Endothelial cell of umbilical vein (primary cell): ENCODE measurements at regions not wholly inside any gene's neighbourhood (a gene's known extent, or its start where the extent isn't known, plus 50 kb on each side); places are given as distances from the start of the nearest gene placed in this dataset.
"Not testable (repeated sequence)": the region's sequence is repeated elsewhere in the genome, so short reads cannot be mapped to it uniquely, and the experiment has no call there.

ENCODE experiments used
- BruUV-seq: library from RNA; stranded (reverse); fragments of 400-500 nt; replicated peaks from 2 replicates; lab custom pipeline; 2021; lab: Mats Ljungman, UMichigan
- CTCF ChIA-PET: fragments of 300-600, 350-600 bp; sonication (Branson Sonifier 250); formaldehyde crosslinking; loops from one replicate; lab custom pipeline; 2021; ENCODE audit warnings: antibody characterized with exemption, inconsistent platforms; lab: Charles Lee
- POLR2A ChIA-PET: fragments of 300-600, 350-600 bp; sonication (Branson Sonifier 250); formaldehyde crosslinking; loops from one replicate; lab custom pipeline; 2021; ENCODE audit warnings: antibody characterized with exemption, inconsistent platforms; lab: Charles Lee
- DNase-seq: peaks from one replicate; pipeline ENCODE4 v3.0.0-alpha.2; 2011; ENCODE audit warnings: low read depth, low spot score
- FAIRE-seq: peaks from 2 replicates; lab custom pipeline; 2011; peaks lifted over from hg19 to GRCh38; lab: Jason Lieb, UNC
- H2AFZ ChIP-seq: 2 replicates; pipeline ENCODE4 v1.6.0; 2012; ENCODE audit warnings: low read depth, low read length, control low read depth, inconsistent platforms
- H3K27ac ChIP-seq: 2 replicates; pipeline ENCODE4 v1.5.1; 2011; ENCODE audit warnings: low read depth, mild to moderate bottlenecking, control low read depth, low read length, moderate library complexity; ENCODE audit not compliant: insufficient read depth
- H3K27me3 ChIP-seq, 2 experiments: 2 replicates each; pipeline versions ENCODE4 v1.6.0 to v1.6.1; 2011; ENCODE audit warnings: low read length in 2 of 2, mixed read lengths in 1 of 2; ENCODE audit not compliant: control insufficient read depth in 2 of 2, insufficient read depth in 2 of 2
- H3K36me3 ChIP-seq, 2 experiments: 2 replicates in 1 of 2; 3 replicates in 1 of 2; pipeline ENCODE4 v1.5.1; 2011; ENCODE audit warnings: low read length in 2 of 2, mild to moderate bottlenecking in 1 of 2, moderate library complexity in 1 of 2; ENCODE audit not compliant: control insufficient read depth in 2 of 2, insufficient read depth in 2 of 2; ENCODE audit errors: extremely low read depth in 1 of 2
- H3K4me1 ChIP-seq: 3 replicates; pipeline ENCODE4 v1.5.1; 2011; ENCODE audit warnings: mild to moderate bottlenecking, low read length; ENCODE audit not compliant: control insufficient read depth, insufficient read depth; ENCODE audit errors: extremely low read depth
- H3K4me2 ChIP-seq: 2 replicates; pipeline ENCODE4 v1.6.1; 2011; ENCODE audit warnings: low read length, control low read depth, mixed read lengths; ENCODE audit not compliant: insufficient read depth
- H3K4me3 ChIP-seq, 3 experiments: fragments of 200-600 bp in 1 of 3; sonication (generic), shearing (Covaris generic) in 1 of 3; replicated peaks in 1 of 3; 2 replicates each; pipeline ENCODE4 v1.5.1; 2011 to 2016; ENCODE audit warnings: control low read depth in 3 of 3, low read length in 3 of 3, mild to moderate bottlenecking in 2 of 3, inconsistent platforms in 1 of 3, low read depth in 1 of 3, moderate library complexity in 1 of 3; ENCODE audit not compliant: insufficient read depth in 1 of 3
- H3K79me2 ChIP-seq: 2 replicates; pipeline ENCODE4 v1.6.0; 2012; ENCODE audit warnings: low read length, inconsistent platforms; ENCODE audit not compliant: control insufficient read depth, insufficient read depth
- H3K9ac ChIP-seq: replicated peaks from 2 replicates; pipeline ENCODE3; 2011; ENCODE audit warnings: low read length, control low read depth; ENCODE audit not compliant: insufficient read depth; ENCODE audit errors: extremely low read depth
- H3K9me1 ChIP-seq: replicated peaks from 3 replicates; pipeline ENCODE4 v1.6.0; 2011; ENCODE audit warnings: mild to moderate bottlenecking, low read length; ENCODE audit not compliant: control insufficient read depth, insufficient read depth; ENCODE audit errors: extremely low read depth
- H3K9me3 ChIP-seq: replicated peaks from 2 replicates; pipeline ENCODE4 v1.5.1; 2012; ENCODE audit warnings: low read length, inconsistent platforms; ENCODE audit not compliant: control insufficient read depth, insufficient read depth
- H4K20me1 ChIP-seq: replicated peaks from 2 replicates; pipeline ENCODE3; 2011; ENCODE audit warnings: mild to moderate bottlenecking, low read length; ENCODE audit not compliant: control insufficient read depth, insufficient read depth; ENCODE audit errors: extremely low read depth
- EZH2 ChIP-seq: IDR thresholded peaks from 2 replicates; pipeline ENCODE4 v1.6.1; 2012; ENCODE audit warnings: borderline replicate concordance, low read depth, mild to moderate bottlenecking, moderate library complexity, low read length, inconsistent platforms; ENCODE audit not compliant: severe bottlenecking
- FOS ChIP-seq: IDR thresholded peaks from 2 replicates; pipeline ENCODE4 v1.6.1; 2011; ENCODE audit warnings: mild to moderate bottlenecking, low read length, moderate library complexity, borderline replicate concordance; ENCODE audit not compliant: insufficient read depth
- GATA2 ChIP-seq: IDR thresholded peaks from 2 replicates; pipeline ENCODE4 v1.7.0; 2011; ENCODE audit warnings: low read depth, mild to moderate bottlenecking, moderate library complexity, mixed read lengths, low read length; ENCODE audit not compliant: insufficient read length, insufficient read depth
- JUN ChIP-seq: IDR thresholded peaks from 2 replicates; pipeline ENCODE4 v1.6.1; 2011; ENCODE audit warnings: borderline replicate concordance, low read depth; ENCODE audit not compliant: insufficient read length, insufficient read depth
- MYC ChIP-seq: IDR thresholded peaks from one replicate; pipeline ENCODE4 v1.6.1; 2011; ENCODE audit warnings: mild to moderate bottlenecking, low read depth, low read length
- POLR2A ChIP-seq: IDR thresholded peaks from 2 replicates; pipeline ENCODE4 v1.6.1; 2012; ENCODE audit warnings: low read depth, mild to moderate bottlenecking, control low read depth, low read length
- POLR2AphosphoS5 ChIP-seq: IDR thresholded peaks from 2 replicates; pipeline ENCODE4 v1.6.1; 2012; ENCODE audit warnings: low read depth, mild to moderate bottlenecking, control low read depth, low read length, moderate library complexity; ENCODE audit not compliant: insufficient read depth
- dilution Hi-C: fragments of 300-500 bp; cut with MboI; formaldehyde crosslinking; loops from one replicate; pipeline ENCODE4 v1.15.0; 2019; ENCODE audit warnings: low sequenced_read_pairs; ENCODE audit not compliant: extremely low pct_ligation_motif_present
- intact Hi-C: fragments of 100-400 bp; cut with micrococcal nuclease; formaldehyde crosslinking; loops from one replicate; pipeline ENCODE4 v1.10.0; 2022
- TF ChIP-seq, protein P1 (sequence below), 2 donors: IDR thresholded peaks; 1 replicate in 1 of 2; 2 replicates in 1 of 2; pipeline ENCODE4 v1.5.1; 2011; ENCODE audit warnings: low read length in 2 of 2, mild to moderate bottlenecking in 2 of 2, moderate library complexity in 2 of 2, control low read depth in 1 of 2, inconsistent platforms in 1 of 2, low read depth in 1 of 2; ENCODE audit not compliant: insufficient read depth in 1 of 2; ENCODE audit errors: extremely low read depth in 1 of 2
- TF ChIP-seq, protein P2 (sequence below): IDR thresholded peaks from 2 replicates; pipeline ENCODE4 v1.6.1; 2011; ENCODE audit not compliant: insufficient read depth, insufficient read length

DNA sequence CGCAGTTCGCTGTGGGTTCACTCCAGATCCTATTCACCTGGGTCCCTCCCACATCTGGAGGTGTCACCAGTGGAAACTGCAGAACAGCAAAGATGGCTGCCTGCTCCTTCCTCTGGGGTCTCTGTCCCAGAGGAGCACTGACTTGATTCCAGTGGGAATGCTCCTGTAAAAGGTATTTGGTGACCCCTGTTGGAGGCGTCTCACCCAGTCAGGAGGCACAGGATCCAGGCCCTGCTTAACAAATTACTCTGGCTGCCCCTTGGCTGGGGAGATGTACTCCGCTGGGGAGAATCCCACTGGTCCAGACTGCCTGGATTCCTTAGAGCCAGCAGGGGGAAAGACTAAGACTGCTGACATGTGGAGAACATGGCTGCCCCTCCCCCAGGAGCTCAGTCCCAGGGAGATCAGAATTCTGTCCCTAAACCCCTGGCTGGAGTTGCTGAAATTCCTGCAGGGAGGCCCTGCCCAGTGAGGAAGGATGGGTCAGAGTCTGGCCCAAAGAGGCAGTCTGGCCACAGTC is 483.0 kb downstream of the CBLN4 start:
- Histone ChIP-seq H3K27ac (no peak overlapping the region), H2AFZ (no peak overlapping the region), H3K4me1 (no peaks in the 10 kb centered on the region), H3K4me3 (no peak overlapping the region), H3K27me3 (no peaks in the 10 kb centered on the region), H3K79me2 (no peaks in the 10 kb centered on the region), H4K20me1 (no peaks in the 10 kb centered on the region), H3K36me3 (no peaks in the 10 kb centered on the region), H3K9ac (no peak overlapping the region), H3K9me1 (no peaks in the 10 kb centered on the region), H3K9me3 (no peaks in the 10 kb centered on the region), H3K4me2 (no peak overlapping the region)
- BruUV-seq, result no TSS peak
- intact Hi-C loops (no loop called here), dilution Hi-C loops (no loop called here)
- POLR2A ChIA-PET, result no interaction called here
- no peak for TF ChIP-seq JUN
- no peak for TF ChIP-seq EZH2
- TF ChIP-seq POLR2AphosphoS5, result no peak
- TF ChIP-seq GATA2, result no peak
- TF ChIP-seq POLR2A, result no peak
- no peak for TF ChIP-seq MYC
- TF ChIP-seq, protein P1, sequence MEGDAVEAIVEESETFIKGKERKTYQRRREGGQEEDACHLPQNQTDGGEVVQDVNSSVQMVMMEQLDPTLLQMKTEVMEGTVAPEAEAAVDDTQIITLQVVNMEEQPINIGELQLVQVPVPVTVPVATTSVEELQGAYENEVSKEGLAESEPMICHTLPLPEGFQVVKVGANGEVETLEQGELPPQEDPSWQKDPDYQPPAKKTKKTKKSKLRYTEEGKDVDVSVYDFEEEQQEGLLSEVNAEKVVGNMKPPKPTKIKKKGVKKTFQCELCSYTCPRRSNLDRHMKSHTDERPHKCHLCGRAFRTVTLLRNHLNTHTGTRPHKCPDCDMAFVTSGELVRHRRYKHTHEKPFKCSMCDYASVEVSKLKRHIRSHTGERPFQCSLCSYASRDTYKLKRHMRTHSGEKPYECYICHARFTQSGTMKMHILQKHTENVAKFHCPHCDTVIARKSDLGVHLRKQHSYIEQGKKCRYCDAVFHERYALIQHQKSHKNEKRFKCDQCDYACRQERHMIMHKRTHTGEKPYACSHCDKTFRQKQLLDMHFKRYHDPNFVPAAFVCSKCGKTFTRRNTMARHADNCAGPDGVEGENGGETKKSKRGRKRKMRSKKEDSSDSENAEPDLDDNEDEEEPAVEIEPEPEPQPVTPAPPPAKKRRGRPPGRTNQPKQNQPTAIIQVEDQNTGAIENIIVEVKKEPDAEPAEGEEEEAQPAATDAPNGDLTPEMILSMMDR (IDR thresholded peaks at IDR 0.05; ENCODE audit: extremely low read depth in 1 of 2, insufficient read depth in 1 of 2, low read depth in 1 of 2, low read length in 2 of 2), result no peak
- no peak for TF ChIP-seq FOS
- TF ChIP-seq, protein P2, sequence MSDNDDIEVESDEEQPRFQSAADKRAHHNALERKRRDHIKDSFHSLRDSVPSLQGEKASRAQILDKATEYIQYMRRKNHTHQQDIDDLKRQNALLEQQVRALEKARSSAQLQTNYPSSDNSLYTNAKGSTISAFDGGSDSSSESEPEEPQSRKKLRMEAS, result no peak
- no peak for FAIRE-seq
- DNase-seq, result no peak
- CTCF ChIA-PET, result no interaction called here

DNA sequence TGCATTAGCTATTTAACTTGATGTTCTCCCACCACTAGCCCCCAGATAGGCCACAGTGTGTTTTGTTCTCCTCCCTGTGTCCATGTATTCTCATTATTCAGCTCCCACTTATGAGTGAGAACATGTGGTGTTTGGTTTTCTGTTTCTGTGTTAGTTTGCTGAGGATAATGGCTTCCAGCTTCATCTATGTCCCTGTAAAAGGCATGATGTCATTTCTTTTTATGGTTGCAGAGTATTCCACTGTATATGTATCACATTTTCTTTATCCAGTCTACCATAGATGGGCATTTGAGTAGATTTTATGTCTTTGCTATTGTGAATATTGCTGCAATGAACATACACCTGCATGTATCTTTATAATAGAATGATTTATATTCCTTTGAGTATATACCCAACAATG is 487.7 kb downstream of the CBLN4 start:
- H3K4me1 ChIP-seq, FAIRE-seq, BruUV-seq, H3K9me1 ChIP-seq, H3K9ac ChIP-seq, H3K4me3 ChIP-seq, dilution Hi-C loops, H3K36me3 ChIP-seq, H3K4me2 ChIP-seq, POLR2A ChIA-PET, intact Hi-C loops, H3K9me3 ChIP-seq, DNase-seq, CTCF ChIA-PET, H3K27ac ChIP-seq, H3K27me3 ChIP-seq, H4K20me1 ChIP-seq, H3K79me2 ChIP-seq, H2AFZ ChIP-seq: not testable (repeated sequence)
